ENCODE measurements at regions not wholly inside any gene's neighbourhood (a gene's known extent, or its start where the extent isn't known, plus 50 kb on each side); places are given as distances from the start of the nearest gene placed in this dataset.
A peak's percentile ranks its signal among the peaks of the same experiment; 100 is the strongest.

- H3K9me3 ChIP-seq (replicated peaks in 1 of 3): no peaks in the 10 kb centered on the region
- H3K4me1 ChIP-seq (replicated peaks in 1 of 2): peaks cover 0 to 5% of the 10 kb centered on the region in 2 donors
- no peak overlapping the region for H3K4me3 ChIP-seq
- WGBS, 4 donors: 73 to 93% (median 83%) methylated on average over 1 of the region's 1 CpG
- intact Hi-C loops (cut with DNase I): no loop called here
- no peak for TF ChIP-seq POLR2A (IDR thresholded peaks at IDR 0.05)
- TF ChIP-seq CTCF (IDR thresholded peaks at IDR 0.05): no peak
- no peak for DNase-seq
- no peaks in the 10 kb centered on the region for H3K36me3 ChIP-seq (replicated peaks in 1 of 2)
- H3K27ac ChIP-seq: no peak overlapping the region
- H3K27me3 ChIP-seq: peaks cover 13% of the 10 kb centered on the region
Observed at GRCh38 chr4:1475277-1476139, 69.3 kb upstream of the NKX1-1 start.

GRCh38 chr4:1474126-1475090, 68.2 kb upstream of the NKX1-1 start:
- intact Hi-C loops (cut with DNase I): no loop called here
- Histone ChIP-seq H3K27ac (no peak overlapping the region), H3K4me1 (replicated peaks in 1 of 2) (peaks cover 0 to 15% of the 10 kb centered on the region in 2 donors), H3K27me3 (peaks cover 13% of the 10 kb centered on the region), H3K4me3 (no peak overlapping the region), H3K9me3 (replicated peaks in 1 of 3) (no peaks in the 10 kb centered on the region), H3K36me3 (replicated peaks in 1 of 2) (no peaks in the 10 kb centered on the region)
- DNase-seq: peak in 2 of 7 donors; percentile 8 to 9
- WGBS, 4 donors: 78 to 87% (median 85%) methylated on average over 11 to 14 of the region's 14 CpGs
- TF ChIP-seq POLR2A (IDR thresholded peaks at IDR 0.05) (no peak), CTCF (IDR thresholded peaks at IDR 0.05) (no peak)

DNA sequence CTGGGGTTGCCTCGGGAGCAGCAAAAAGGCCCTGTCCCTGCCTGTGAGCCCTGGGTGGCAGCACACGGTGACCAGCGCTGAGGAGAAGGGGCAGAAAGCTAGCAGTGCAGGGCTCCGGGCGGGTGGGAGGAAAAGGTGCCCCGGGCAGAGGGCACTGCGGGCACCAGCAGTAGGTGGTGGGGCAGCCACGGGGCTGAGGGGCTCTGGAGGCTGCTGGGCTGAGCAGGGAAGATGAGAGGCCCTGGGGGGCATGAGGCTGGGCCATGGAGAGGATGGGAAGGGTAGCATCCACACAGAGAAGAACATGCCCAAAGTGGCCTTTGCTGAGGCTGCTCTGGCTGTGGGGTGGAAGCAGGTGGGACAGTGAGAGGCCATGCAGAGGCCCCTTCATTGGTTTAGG, 67.5 kb upstream of the NKX1-1 start:
- TF ChIP-seq CTCF (IDR thresholded peaks at IDR 0.05) (no peak), POLR2A (IDR thresholded peaks at IDR 0.05) (no peak)
- peaks cover 0 to 15% of the 10 kb centered on the region in 2 donors for H3K4me1 ChIP-seq (replicated peaks in 1 of 2)
- H3K27ac ChIP-seq: no peak overlapping the region
- no peaks in the 10 kb centered on the region for H3K9me3 ChIP-seq (replicated peaks in 1 of 3)
- intact Hi-C loops (cut with DNase I): no loop called here
- H3K4me3 ChIP-seq: no peak overlapping the region
- peak in 1 of 7 donors; percentile 11 for DNase-seq
- H3K27me3 ChIP-seq: peaks cover 13% of the 10 kb centered on the region
- no peaks in the 10 kb centered on the region for H3K36me3 ChIP-seq (replicated peaks in 1 of 2)
- 83 to 100% (median 90%) methylated on average over 2 to 8 of the region's 8 CpGs for WGBS, 4 donors

- intact Hi-C loops (cut with DNase I): no loop called here
- Histone ChIP-seq H3K36me3 (replicated peaks in 1 of 2) (no peaks in the 10 kb centered on the region), H3K27me3 (peaks cover 13% of the 10 kb centered on the region), H3K4me1 (replicated peaks in 1 of 2) (peaks cover 0 to 15% of the 10 kb centered on the region in 2 donors), H3K27ac (no peak overlapping the region), H3K9me3 (replicated peaks in 1 of 3) (no peaks in the 10 kb centered on the region), H3K4me3 (no peak overlapping the region)
- no peak for TF ChIP-seq POLR2A (IDR thresholded peaks at IDR 0.05)
- TF ChIP-seq CTCF (IDR thresholded peaks at IDR 0.05): no peak
- peak in 2 of 7 donors; percentile 7 for DNase-seq
- WGBS, 4 donors: 47 to 85% (median 69%) methylated on average over 3 to 9 of the region's 9 CpGs
Observed at GRCh38 chr4:1472911-1473518, 66.8 kb upstream of the NKX1-1 start.
